Ishikawa (cell line): ENCODE measurements at regions not wholly inside any gene's neighbourhood (a gene's known extent, or its start where the extent isn't known, plus 50 kb on each side); places are given as distances from the start of the nearest gene placed in this dataset.

Experiments used
- CEBPB ChIP-seq: IDR thresholded peaks from 2 replicates; pipeline ENCODE4 v1.6.1; 2012
- CREB1 ChIP-seq: IDR thresholded peaks from 2 replicates; pipeline ENCODE4 v1.6.1; 2012; ENCODE audit warnings: low read depth
- EGR1 ChIP-seq: IDR thresholded peaks from 2 replicates; pipeline ENCODE4 v1.6.1; 2012
- EP300 ChIP-seq: IDR thresholded peaks from 2 replicates; pipeline ENCODE4 v1.6.1; 2012; ENCODE audit warnings: borderline replicate concordance
- FOXM1 ChIP-seq: IDR thresholded peaks from 2 replicates; pipeline ENCODE4 v1.6.1; 2012; ENCODE audit warnings: low read depth, borderline replicate concordance
- MAX ChIP-seq: IDR thresholded peaks from 2 replicates; pipeline ENCODE4 v1.6.1; 2012
- NFIC ChIP-seq: IDR thresholded peaks from 2 replicates; pipeline ENCODE4 v1.6.1; 2012
- RAD21 ChIP-seq: IDR thresholded peaks from 2 replicates; pipeline ENCODE4 v1.6.1; 2012; ENCODE audit warnings: low read depth
- REST ChIP-seq: IDR thresholded peaks from 2 replicates; pipeline ENCODE4 v1.6.1; 2012; ENCODE audit warnings: low read depth, mild to moderate bottlenecking
- TAF1 ChIP-seq: IDR thresholded peaks from 2 replicates; pipeline ENCODE4 v1.6.1; 2012; ENCODE audit warnings: low read depth, mild to moderate bottlenecking
- TCF12 ChIP-seq: IDR thresholded peaks from 2 replicates; pipeline ENCODE4 v1.6.1; 2012; ENCODE audit warnings: low read depth
- TEAD4 ChIP-seq: IDR thresholded peaks from 2 replicates; pipeline ENCODE4 v1.6.1; 2012
- USF1 ChIP-seq: IDR thresholded peaks from 2 replicates; pipeline ENCODE4 v1.6.1; 2012
- YY1 ChIP-seq: IDR thresholded peaks from 2 replicates; pipeline ENCODE4 v1.6.1; 2012; ENCODE audit warnings: low read depth
- ZBTB7A ChIP-seq: IDR thresholded peaks from 2 replicates; pipeline ENCODE4 v1.6.1; 2012; ENCODE audit warnings: low read depth

- TF ChIP-seq NFIC: no peak
- TF ChIP-seq TAF1: no peak
- no peak for TF ChIP-seq REST
- TF ChIP-seq YY1: no peak
- no peak for TF ChIP-seq FOXM1
- TF ChIP-seq TEAD4: no peak
- TF ChIP-seq EP300: no peak
- no peak for TF ChIP-seq TCF12
- TF ChIP-seq USF1: no peak
- no peak for TF ChIP-seq ZBTB7A
- TF ChIP-seq EGR1: no peak
- TF ChIP-seq MAX: no peak
These were observed 737.4 kb downstream of the TNS3 start for GRCh38 chr7:46844486-46844885.

- TF ChIP-seq USF1 (no peak), YY1 (no peak), NFIC (no peak), EGR1 (no peak), FOXM1 (no peak), TCF12 (no peak), MAX (no peak), CEBPB (no peak), ZBTB7A (no peak), REST (no peak), TEAD4 (no peak)
These were observed 740.7 kb downstream of the TNS3 start for GRCh38 chr7:46841248-46841647.

GRCh38 chr7:46839651-46840050 lies 742.3 kb downstream of the TNS3 start:
- TF ChIP-seq EGR1 (no peak), REST (no peak), TEAD4 (no peak), ZBTB7A (no peak), NFIC (no peak), TAF1 (no peak), MAX (no peak), CREB1 (no peak), FOXM1 (no peak), TCF12 (no peak), EP300 (no peak), YY1 (no peak)

GRCh38 chr7:46838463-46838862 lies 743.4 kb downstream of the TNS3 start:
- TF ChIP-seq TEAD4: no peak

GRCh38 chr7:46835556-46835955 lies 746.4 kb downstream of the TNS3 start:
- TF ChIP-seq MAX (no peak), TEAD4 (no peak), YY1 (no peak), CEBPB (no peak), NFIC (no peak), TAF1 (no peak), EP300 (no peak), CREB1 (no peak), TCF12 (no peak), ZBTB7A (no peak), RAD21 (no peak), USF1 (no peak), REST (no peak), EGR1 (no peak), FOXM1 (no peak)
